HL-60 (cell line): ENCODE measurements at regions not wholly inside any gene's neighbourhood (a gene's known extent, or its start where the extent isn't known, plus 50 kb on each side); places are given as distances from the start of the nearest gene placed in this dataset.

Experiments used
- CTCF ChIP-seq: IDR thresholded peaks from one replicate; pipeline ENCODE4 v1.5.1; 2011; ENCODE audit warnings: low read length, control low read depth, inconsistent platforms; ENCODE audit not compliant: insufficient read depth
- POLR2AphosphoS5 ChIP-seq: IDR thresholded peaks from 2 replicates; pipeline ENCODE4 v1.6.1; 2012; ENCODE audit warnings: low read depth

- TF ChIP-seq CTCF (no peak), POLR2AphosphoS5 (no peak)
Observed at GRCh38 chr6:153392156-153392555, 261.1 kb upstream of the RGS17 start.
